H1 (cell line): ENCODE measurements at regions not wholly inside any gene's neighbourhood (a gene's known extent, or its start where the extent isn't known, plus 50 kb on each side); places are given as distances from the start of the nearest gene placed in this dataset.

Source experiments
- CTCF ChIA-PET: fragments of 300-600 bp; sonication (Branson Sonifier 250); formaldehyde crosslinking; loops from one replicate; lab custom pipeline; 2021; ENCODE audit not compliant: partially characterized antibody; lab: Charles Lee
- POLR2A ChIA-PET: fragments of 300-600 bp; sonication (Branson Sonifier 250); formaldehyde crosslinking; loops from one replicate; lab custom pipeline; 2021; ENCODE audit warnings: inconsistent platforms; ENCODE audit not compliant: partially characterized antibody; lab: Charles Lee
- DNase-seq, 2 experiments: peaks; one replicate each; pipeline versions ENCODE4 v3.0.0 to v3.0.0-alpha.2; 2010 to 2022; ENCODE audit warnings: low spot score in 2 of 2, low read depth in 1 of 2, mixed read lengths in 1 of 2
- FAIRE-seq: peaks from 2 replicates; lab custom pipeline; 2011; peaks lifted over from hg19 to GRCh38; lab: Jason Lieb, UNC
- H2AFZ ChIP-seq: 2 replicates; pipeline ENCODE4 v1.8.1; 2012; ENCODE audit warnings: low read length, inconsistent platforms
- H2AK5ac ChIP-seq: 2 replicates; pipeline ENCODE4 v1.6.1; 2013; ENCODE audit warnings: low read depth, low read length
- H2BK120ac ChIP-seq: replicated peaks from 2 replicates; pipeline ENCODE3; 2013; ENCODE audit warnings: low read depth, low read length, inconsistent platforms
- H2BK12ac ChIP-seq: 2 replicates; pipeline ENCODE4 v1.6.1; 2013; ENCODE audit warnings: low read depth, low read length
- H2BK15ac ChIP-seq: 2 replicates; pipeline ENCODE4 v1.6.1; 2013; ENCODE audit warnings: low read length
- H2BK20ac ChIP-seq: 2 replicates; pipeline ENCODE4 v1.6.1; 2013; ENCODE audit warnings: low read length
- H2BK5ac ChIP-seq: 2 replicates; pipeline ENCODE4 v1.6.1; 2013; ENCODE audit warnings: low read depth, low read length
- H3K14ac ChIP-seq: 2 replicates; pipeline ENCODE4 v1.6.1; 2013; ENCODE audit warnings: inconsistent platforms; ENCODE audit not compliant: insufficient read length
- H3K18ac ChIP-seq: 2 replicates; pipeline ENCODE4 v1.6.1; 2013; ENCODE audit warnings: low read length; ENCODE audit errors: extremely low read depth
- H3K23ac ChIP-seq: 2 replicates; pipeline ENCODE4 v1.6.1; 2013; ENCODE audit warnings: inconsistent platforms; ENCODE audit not compliant: insufficient read length
- H3K23me2 ChIP-seq: 2 replicates; pipeline ENCODE4 v1.6.1; 2013; ENCODE audit warnings: low read depth, low read length
- H3K27ac ChIP-seq: 2 replicates; pipeline ENCODE4 v1.6.1; 2011; ENCODE audit warnings: low read depth, low read length, inconsistent platforms
- H3K27me3 ChIP-seq, 4 experiments: replicated peaks in 1 of 4; 1 replicate in 1 of 4; 2 replicates in 3 of 4; pipeline versions ENCODE4 v1.6.1 to v1.8.1; 2011 to 2013; ENCODE audit warnings: low read length in 3 of 4, mild to moderate bottlenecking in 3 of 4, inconsistent platforms in 2 of 4, mixed read lengths in 2 of 4, moderate library complexity in 1 of 4; ENCODE audit not compliant: control insufficient read depth in 3 of 4, insufficient read depth in 3 of 4; ENCODE audit errors: extremely low read depth in 1 of 4
- H3K36me3 ChIP-seq, 4 experiments: 2 replicates each; pipeline versions ENCODE4 v1.6.1 to v1.8.1; 2011 to 2013; ENCODE audit warnings: mild to moderate bottlenecking in 4 of 4, low read length in 3 of 4, moderate library complexity in 2 of 4, control low read depth in 1 of 4, inconsistent platforms in 1 of 4; ENCODE audit not compliant: insufficient read depth in 4 of 4, control insufficient read depth in 2 of 4
- H3K4ac ChIP-seq: replicated peaks from 2 replicates; pipeline ENCODE3; 2013; ENCODE audit warnings: low read length, low read depth, mixed read lengths, inconsistent platforms; ENCODE audit not compliant: insufficient read length
- H3K4me1 ChIP-seq, 4 experiments: replicated peaks in 1 of 4; 1 replicate in 1 of 4; 2 replicates in 3 of 4; pipeline versions ENCODE4 v1.6.1 to v1.8.1; 2011 to 2013; ENCODE audit warnings: low read length in 3 of 4, inconsistent platforms in 2 of 4, mixed read lengths in 1 of 4; ENCODE audit not compliant: insufficient read depth in 4 of 4, control insufficient read depth in 3 of 4
- H3K4me2 ChIP-seq, 2 experiments: 2 replicates each; pipeline versions ENCODE4 v1.6.1 to v1.8.1; 2011 to 2013; ENCODE audit warnings: low read depth in 2 of 2, low read length in 2 of 2, control low read depth in 1 of 2, inconsistent platforms in 1 of 2, mild to moderate bottlenecking in 1 of 2; ENCODE audit not compliant: insufficient read depth in 1 of 2
- H3K4me3 ChIP-seq, 4 experiments: fragments of 200-600, 300-600 bp in 1 of 4; sonication (generic), shearing (Covaris generic), sonication (Bioruptor Twin) in 1 of 4; 2 replicates each; pipeline versions ENCODE4 v1.5.1 to v1.8.1; 2011 to 2016; ENCODE audit warnings: low read length in 4 of 4, low read depth in 3 of 4, control low read depth in 2 of 4, inconsistent platforms in 2 of 4, mild to moderate bottlenecking in 2 of 4, mixed read lengths in 1 of 4, moderate library complexity in 1 of 4; ENCODE audit not compliant: insufficient read depth in 2 of 4; ENCODE audit errors: extremely low read depth in 1 of 4
- H3K56ac ChIP-seq: replicated peaks from 2 replicates; pipeline ENCODE3; 2013; ENCODE audit warnings: low read depth, mild to moderate bottlenecking, mixed read lengths, low read length, inconsistent platforms; ENCODE audit not compliant: insufficient read length
- H3K79me1 ChIP-seq: 2 replicates; pipeline ENCODE4 v1.6.1; 2013; ENCODE audit warnings: low read depth, low read length, control low read depth
- H3K79me2 ChIP-seq, 2 experiments: 2 replicates each; pipeline versions ENCODE4 v1.6.1 to v1.8.1; 2012 to 2013; ENCODE audit warnings: low read length in 2 of 2, mild to moderate bottlenecking in 2 of 2, inconsistent platforms in 1 of 2; ENCODE audit not compliant: insufficient read depth in 2 of 2, control insufficient read depth in 1 of 2
- H3K9ac ChIP-seq, 4 experiments: replicated peaks in 1 of 4; 1 replicate in 1 of 4; 2 replicates in 3 of 4; pipeline versions ENCODE4 v1.6.1 to v1.8.1; 2011 to 2013; ENCODE audit warnings: low read depth in 3 of 4, low read length in 3 of 4, control low read depth in 2 of 4, mild to moderate bottlenecking in 2 of 4, moderate library complexity in 2 of 4, inconsistent platforms in 1 of 4; ENCODE audit errors: extremely low read depth in 1 of 4
- H3K9me3 ChIP-seq, 2 experiments: 2 replicates each; pipeline versions ENCODE4 v1.6.1 to v1.8.1; 2012 to 2013; ENCODE audit warnings: mild to moderate bottlenecking in 2 of 2, moderate library complexity in 2 of 2, control low read depth in 1 of 2, inconsistent platforms in 1 of 2, low read depth in 1 of 2, low read length in 1 of 2, mixed read lengths in 1 of 2; ENCODE audit not compliant: insufficient read depth in 2 of 2
- H4K20me1 ChIP-seq, 2 experiments: replicated peaks in 1 of 2; 2 replicates each; pipeline versions ENCODE3 to v1.8.1; 2011 to 2013; ENCODE audit warnings: inconsistent platforms in 2 of 2, low read length in 2 of 2, mild to moderate bottlenecking in 1 of 2; ENCODE audit not compliant: insufficient read depth in 2 of 2, control insufficient read depth in 1 of 2
- H4K5ac ChIP-seq: 2 replicates; pipeline ENCODE4 v1.6.1; 2013; ENCODE audit warnings: low read length, low read depth, mixed read lengths, inconsistent platforms; ENCODE audit not compliant: insufficient read length
- H4K8ac ChIP-seq: 2 replicates; pipeline ENCODE4 v1.8.0; 2013; ENCODE audit warnings: mild to moderate bottlenecking, moderate library complexity, low read length, inconsistent platforms; ENCODE audit not compliant: insufficient read depth; ENCODE audit errors: extremely low read depth
- H4K91ac ChIP-seq: replicated peaks from 2 replicates; pipeline ENCODE3; 2013; ENCODE audit warnings: low read length, mixed read lengths, inconsistent platforms; ENCODE audit not compliant: insufficient read length
- EGR1 ChIP-seq: IDR thresholded peaks from 2 replicates; pipeline ENCODE4 v1.6.1; 2011; ENCODE audit warnings: low read depth, low read length, borderline replicate concordance
- EZH2 ChIP-seq: fragments of 200-600 bp; sonication (generic); IDR thresholded peaks from 2 replicates; pipeline ENCODE4 v1.7.1; 2012; ENCODE audit warnings: low read depth, mild to moderate bottlenecking, moderate library complexity, low read length, inconsistent platforms; ENCODE audit not compliant: severe bottlenecking
- NANOG ChIP-seq: IDR thresholded peaks from 2 replicates; pipeline ENCODE4 v1.6.1; 2011; ENCODE audit warnings: low read length, low read depth, mild to moderate bottlenecking, inconsistent platforms; ENCODE audit not compliant: insufficient read depth, poor library complexity, severe bottlenecking
- WGBS, 2 experiments: shearing (Covaris generic) in 1 of 2; methylation state at CpG; one replicate each; pipeline versions ENCODE4 v1.1.6 to v1.1.7; 2013 to 2015; ENCODE audit warnings: low lambda C conversion rate in 2 of 2, mixed read lengths in 2 of 2, inconsistent platforms in 1 of 2, low coverage in 1 of 2, missing lambda C conversion rate in 1 of 2; ENCODE audit not compliant: insufficient replicate concordance in 2 of 2, insufficient coverage in 1 of 2, insufficient read length in 1 of 2; ENCODE audit errors: extremely low coverage in 1 of 2, missing lambda C conversion rate in 1 of 2; 5-methylcytosine and 5-hydroxymethylcytosine counted together
- TF ChIP-seq, protein P1 (sequence below): IDR thresholded peaks from 2 replicates; pipeline ENCODE4 v1.6.1; 2012; ENCODE audit warnings: inconsistent platforms

GRCh38 chr9:72471096-72471495, 50.3 kb upstream of the TMC1 start:
- WGBS, 2 experiments = 93% methylated on average over 2 of the region's 2 CpGs; no CpG with 5 or more reads in 1 of the 2 experiments
- H3K14ac ChIP-seq = no peak overlapping the region
- no peak overlapping the region for H3K4ac ChIP-seq
- no peaks in the 10 kb centered on the region for H3K9me3 ChIP-seq
- TF ChIP-seq EZH2 (no peak), EGR1 (no peak), NANOG (no peak)
- TF ChIP-seq, protein P1, sequence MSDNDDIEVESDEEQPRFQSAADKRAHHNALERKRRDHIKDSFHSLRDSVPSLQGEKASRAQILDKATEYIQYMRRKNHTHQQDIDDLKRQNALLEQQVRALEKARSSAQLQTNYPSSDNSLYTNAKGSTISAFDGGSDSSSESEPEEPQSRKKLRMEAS = no peak
- no peak overlapping the region for H3K9ac ChIP-seq
- H3K79me1 ChIP-seq = no peaks in the 10 kb centered on the region
- no peaks in the 10 kb centered on the region for H3K23me2 ChIP-seq
- no peak overlapping the region for H2AFZ ChIP-seq
- no peak overlapping the region for H2BK120ac ChIP-seq
- no peak overlapping the region for H3K4me2 ChIP-seq
- H2BK15ac ChIP-seq = no peak overlapping the region
- no peak overlapping the region for H3K56ac ChIP-seq
- H2BK5ac ChIP-seq = no peak overlapping the region
- H4K5ac ChIP-seq = no peak overlapping the region
- H3K23ac ChIP-seq = no peak overlapping the region
- no peaks in the 10 kb centered on the region for H4K20me1 ChIP-seq
- CTCF ChIA-PET = interaction anchor here (0.6 kb wide), 1 partner anchor 93 kb away, joined by 3 read pairs; no protein-coding TSS in a partner anchor
- no peak overlapping the region for H2BK20ac ChIP-seq
- no peak overlapping the region for H3K27ac ChIP-seq
- H4K91ac ChIP-seq = no peak overlapping the region
- H3K27me3 ChIP-seq = no peaks in the 10 kb centered on the region
- no peak overlapping the region for H2BK12ac ChIP-seq
- H2AK5ac ChIP-seq = no peak overlapping the region
- H3K36me3 ChIP-seq = no peaks in the 10 kb centered on the region
- no peak overlapping the region for H4K8ac ChIP-seq
- no peaks in the 10 kb centered on the region for H3K4me1 ChIP-seq
- POLR2A ChIA-PET = no interaction called here
- no peak overlapping the region for H3K4me3 ChIP-seq
- no peaks in the 10 kb centered on the region for H3K79me2 ChIP-seq
- H3K18ac ChIP-seq = no peak overlapping the region
- no peak for FAIRE-seq
- DNase-seq = no peak
